DMS53 (cell line): ENCODE measurements at regions not wholly inside any gene's neighbourhood (a gene's known extent, or its start where the extent isn't known, plus 50 kb on each side); places are given as distances from the start of the nearest gene placed in this dataset.

ENCODE experiments used
- DNase-seq: peaks from one replicate; lab custom pipeline; 2025; lab: John Stamatoyannopoulos, UW

GRCh38 chr6:113092795-113093194, 745.7 kb downstream of the RFPL4B start:
- DNase-seq, result no peak

DNA sequence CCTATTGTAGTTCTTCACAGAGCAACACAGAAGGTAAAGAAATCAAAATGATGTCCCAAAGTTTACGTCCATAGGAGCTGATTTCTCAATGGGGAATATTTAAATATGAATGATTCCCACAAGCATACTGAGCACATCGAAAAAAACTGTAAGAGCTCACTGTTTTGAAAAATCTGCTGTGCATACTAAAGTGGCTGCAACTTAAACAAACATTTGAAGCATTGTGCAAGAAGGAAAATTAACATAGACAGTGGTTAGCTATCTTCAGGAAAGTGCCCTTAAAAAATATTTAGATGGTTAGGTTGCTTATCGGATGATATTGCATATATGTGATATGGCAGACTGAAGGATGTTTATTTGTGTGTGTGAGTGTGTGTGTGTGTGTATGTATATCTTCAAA, 747.6 kb downstream of the RFPL4B start:
- no peak for DNase-seq

DNA sequence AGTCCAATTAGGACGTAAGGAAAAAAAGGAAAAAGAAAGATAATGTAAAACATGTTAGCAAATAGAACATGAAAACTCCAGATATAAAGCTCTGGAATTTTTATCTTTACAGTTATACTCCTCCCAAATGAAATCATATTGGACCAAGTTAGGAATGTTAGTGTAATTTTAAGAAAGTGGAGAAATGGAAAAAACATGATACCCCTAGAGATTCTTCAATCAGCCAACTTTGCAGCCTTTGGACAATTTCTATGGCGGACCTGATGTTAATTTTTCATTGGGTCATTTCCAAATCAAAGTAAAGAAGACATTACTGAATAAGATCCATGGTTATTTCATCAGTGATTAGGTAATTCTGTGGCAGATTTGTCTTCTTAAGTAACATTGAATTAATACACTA, 748.7 kb downstream of the RFPL4B start:
- no peak for DNase-seq

DNA sequence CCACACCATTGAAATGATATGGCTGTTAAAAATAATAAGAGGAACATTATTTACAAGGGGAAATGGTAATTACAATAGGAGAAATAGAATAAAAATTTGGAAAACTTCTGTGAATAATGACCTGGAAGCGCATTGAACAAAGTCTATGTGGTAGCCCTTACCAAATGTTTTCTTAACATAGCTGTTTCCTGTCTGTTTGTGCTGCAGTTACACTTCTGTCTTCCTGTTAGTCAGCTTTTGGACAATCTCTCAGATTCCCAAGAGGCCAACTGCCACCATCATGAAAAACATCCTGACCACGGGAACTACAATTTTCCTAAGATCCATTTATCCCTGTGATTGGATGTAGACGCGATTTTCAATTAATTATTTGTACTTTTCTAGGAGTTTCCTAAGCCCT, 754.4 kb upstream of the MARCKS start:
- DNase-seq, result peak; percentile 6

- DNase-seq, result no peak
These were observed 753.3 kb upstream of the MARCKS start for GRCh38 chr6:113103634-113104361.

GRCh38 chr6:113104541-113104940, 752.6 kb upstream of the MARCKS start:
- no peak for DNase-seq

DNA sequence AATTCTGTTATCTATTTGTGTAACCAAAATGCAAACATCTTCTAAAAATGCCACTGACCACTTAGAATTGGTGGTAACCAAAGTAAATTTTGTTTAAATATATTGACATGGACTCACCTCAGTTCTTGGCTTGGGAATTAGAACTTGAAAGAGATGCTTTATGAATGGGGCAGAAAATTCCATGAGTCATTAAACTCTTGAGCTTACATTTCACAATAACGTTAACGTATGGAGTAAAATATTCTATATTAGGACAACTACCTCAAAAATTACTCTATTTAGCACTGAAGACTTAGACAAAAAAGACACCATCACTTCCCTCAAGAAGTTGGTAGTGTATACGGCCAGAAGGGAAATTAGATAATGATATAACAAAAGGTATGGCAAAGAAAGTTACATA, 752.2 kb upstream of the MARCKS start:
- no peak for DNase-seq

- no peak for DNase-seq
These were observed 746.9 kb upstream of the MARCKS start for GRCh38 chr6:113110211-113110610.

- DNase-seq, result no peak
These were observed 745.6 kb upstream of the MARCKS start for GRCh38 chr6:113111550-113111949.

GRCh38 chr6:113112086-113112485, 745.1 kb upstream of the MARCKS start:
- no peak for DNase-seq

GRCh38 chr6:113115196-113115595, 741.9 kb upstream of the MARCKS start:
- no peak for DNase-seq

DNA sequence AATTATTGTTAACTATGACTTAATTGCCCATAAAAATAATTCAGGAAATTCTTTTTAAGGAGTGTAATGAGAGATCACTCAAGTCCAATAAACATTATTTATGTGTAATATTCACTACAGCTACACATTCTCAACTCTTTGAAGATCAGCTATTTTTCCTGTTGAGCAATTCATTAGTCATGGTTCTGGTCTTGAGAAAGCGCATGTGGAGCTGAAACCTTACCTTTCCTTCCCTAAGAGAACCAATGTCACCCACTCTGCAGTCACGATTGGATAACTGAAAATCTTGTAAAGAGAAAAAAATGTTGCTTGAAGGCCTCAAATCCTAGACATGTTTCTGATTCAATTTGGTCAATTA, 736.9 kb upstream of the MARCKS start:
- DNase-seq, result no peak

- DNase-seq, result peak; percentile 12
These were observed 736.4 kb upstream of the MARCKS start for GRCh38 chr6:113120582-113121285.

DNA sequence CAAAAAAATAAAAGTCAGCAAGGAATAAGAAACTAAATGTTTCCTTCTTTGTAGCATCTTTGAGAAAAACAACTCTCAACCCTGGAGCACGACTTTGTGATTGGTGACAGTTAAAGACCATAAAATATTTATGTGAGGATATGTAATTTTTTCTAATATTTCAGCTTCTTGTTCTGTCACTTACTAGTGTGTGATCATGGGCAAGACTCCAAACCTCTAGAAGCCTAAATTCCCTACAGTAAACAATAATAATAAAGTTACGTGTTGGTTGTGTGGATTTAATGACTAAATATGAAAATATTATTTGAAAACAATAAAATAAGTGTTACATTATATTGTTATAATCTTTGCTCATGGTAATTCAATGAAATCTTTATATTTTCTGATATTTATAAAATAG, 735.6 kb upstream of the MARCKS start:
- DNase-seq, result no peak

DNA sequence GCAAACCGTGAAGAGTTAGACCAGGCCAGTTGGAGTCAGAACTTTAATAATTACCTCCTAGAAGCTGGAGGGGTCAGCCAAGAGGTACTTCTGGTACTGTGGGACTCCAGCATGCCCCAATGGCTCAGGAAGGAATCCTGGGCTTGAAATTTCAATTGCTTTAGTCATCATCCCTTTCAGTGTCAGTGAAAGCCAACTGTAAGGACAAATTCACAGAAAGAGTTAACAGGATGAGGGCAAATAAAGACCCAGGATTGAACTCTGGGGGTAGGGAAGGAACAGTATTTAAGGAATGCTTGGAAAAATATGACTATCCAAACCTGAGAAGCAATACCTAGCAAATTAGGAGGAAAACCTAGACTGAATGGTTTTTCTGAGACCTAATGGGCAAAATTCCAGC, 735.1 kb upstream of the MARCKS start:
- DNase-seq, result peak; percentile 29

- no peak for DNase-seq
These were observed 731.5 kb upstream of the MARCKS start for GRCh38 chr6:113125626-113126025.

DNA sequence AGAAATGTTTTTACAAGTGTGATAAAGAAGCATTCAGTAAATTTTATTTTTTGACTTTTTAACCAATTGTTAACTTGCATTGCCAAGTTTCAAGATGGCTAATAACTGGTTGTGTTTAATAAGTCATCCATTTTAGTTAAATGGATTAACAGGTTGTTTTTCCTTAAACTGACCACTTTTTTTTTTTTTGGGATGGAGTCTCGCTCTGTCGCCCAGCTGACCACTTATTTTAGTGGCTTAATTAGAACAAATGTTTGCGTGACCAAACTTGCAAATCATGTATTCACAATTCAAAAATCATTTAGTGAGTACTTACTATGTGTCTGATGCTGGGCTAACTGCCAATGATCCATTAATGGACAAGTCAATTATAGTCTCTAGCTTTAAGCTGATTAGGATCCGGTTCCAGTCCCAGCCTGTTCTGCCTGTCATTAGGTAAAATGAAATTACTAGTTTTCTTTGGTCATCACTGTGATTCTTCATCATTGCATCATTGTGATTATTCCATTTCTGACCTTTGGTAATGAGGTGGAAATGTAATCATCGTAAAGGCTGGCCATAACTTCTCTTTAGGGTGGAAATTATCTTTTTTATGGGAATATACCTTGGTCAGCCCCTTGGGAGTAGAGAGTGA, 729.2 kb upstream of the MARCKS start:
- no peak for DNase-seq

DNA sequence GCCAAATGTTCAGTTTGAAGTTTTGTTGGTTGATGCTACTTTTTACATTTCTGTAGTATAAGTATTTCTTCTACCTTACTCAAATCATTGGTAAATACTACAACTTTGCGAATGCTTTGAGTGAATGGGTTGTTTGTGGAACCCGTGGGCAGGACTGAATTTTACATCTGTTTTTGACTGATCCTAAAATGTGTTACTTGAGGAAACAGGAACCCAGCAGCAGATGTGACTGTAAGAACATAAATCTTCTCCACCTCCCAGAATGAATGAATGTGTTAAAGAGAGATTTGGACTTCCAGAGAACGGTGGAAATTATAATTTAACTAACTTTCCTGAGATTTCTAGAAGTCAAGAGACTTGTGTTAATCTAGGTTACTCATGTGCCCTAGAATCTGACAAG, 728.5 kb upstream of the MARCKS start:
- DNase-seq, result no peak

DNA sequence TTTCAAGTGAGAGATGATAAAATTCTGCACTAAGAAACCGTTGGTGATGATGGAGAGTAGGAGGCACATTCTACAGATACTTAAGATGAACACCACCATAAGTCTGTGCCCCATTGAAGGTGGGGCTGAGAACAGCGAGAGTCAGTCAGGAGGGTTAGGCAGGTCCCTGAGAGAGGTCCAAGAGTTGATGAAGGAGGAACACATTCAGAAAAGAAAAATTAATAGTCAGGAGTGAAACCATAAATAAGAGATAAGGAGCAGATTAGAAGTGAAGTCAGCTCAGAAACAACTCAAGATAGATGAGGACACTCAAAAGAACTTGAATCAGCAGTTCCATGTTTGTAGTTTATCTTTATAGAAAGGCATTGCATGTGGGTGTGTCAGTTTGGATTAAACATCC, 727.2 kb upstream of the MARCKS start:
- DNase-seq, result no peak

DNA sequence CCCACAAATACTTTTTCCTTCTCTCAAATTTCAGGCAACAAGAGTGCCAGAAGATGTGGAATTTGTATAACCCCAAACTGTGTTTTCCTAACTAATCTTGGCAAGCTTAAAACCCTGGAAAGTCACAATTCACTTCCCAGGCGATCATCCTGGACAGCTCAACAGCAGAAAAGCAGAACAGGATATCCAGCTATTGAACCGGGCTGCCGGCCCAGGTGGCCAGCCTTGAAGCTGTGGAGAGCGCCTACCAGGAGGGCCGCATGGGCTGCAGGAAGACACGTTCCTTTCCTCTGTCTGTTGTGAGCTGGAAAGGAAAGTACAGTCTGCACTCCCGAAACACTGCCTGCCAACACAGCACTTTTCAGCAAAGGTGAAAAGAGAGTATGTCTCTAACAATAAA, 719.7 kb upstream of the MARCKS start:
- DNase-seq, result no peak

DNA sequence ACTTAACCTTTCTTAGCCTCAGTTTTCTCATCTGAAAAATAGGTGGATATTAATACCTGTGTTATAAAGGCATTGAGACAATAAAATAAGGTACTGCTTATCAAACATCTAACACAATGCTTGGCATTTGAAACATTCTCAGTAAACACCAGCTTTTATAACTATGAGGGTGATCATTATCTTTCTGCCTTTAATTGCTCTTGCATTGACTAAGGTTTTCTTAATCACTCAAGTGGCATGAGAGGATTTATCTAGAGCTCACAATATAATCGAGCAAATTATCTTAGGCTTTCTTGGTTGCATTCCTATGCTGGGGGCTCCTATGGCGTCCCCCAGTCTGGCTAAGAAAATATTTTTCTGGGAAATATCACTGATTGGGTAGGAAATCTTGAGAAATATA, 716.4 kb upstream of the MARCKS start:
- no peak for DNase-seq

GRCh38 chr6:113141901-113142300, 715.2 kb upstream of the MARCKS start:
- no peak for DNase-seq

DNA sequence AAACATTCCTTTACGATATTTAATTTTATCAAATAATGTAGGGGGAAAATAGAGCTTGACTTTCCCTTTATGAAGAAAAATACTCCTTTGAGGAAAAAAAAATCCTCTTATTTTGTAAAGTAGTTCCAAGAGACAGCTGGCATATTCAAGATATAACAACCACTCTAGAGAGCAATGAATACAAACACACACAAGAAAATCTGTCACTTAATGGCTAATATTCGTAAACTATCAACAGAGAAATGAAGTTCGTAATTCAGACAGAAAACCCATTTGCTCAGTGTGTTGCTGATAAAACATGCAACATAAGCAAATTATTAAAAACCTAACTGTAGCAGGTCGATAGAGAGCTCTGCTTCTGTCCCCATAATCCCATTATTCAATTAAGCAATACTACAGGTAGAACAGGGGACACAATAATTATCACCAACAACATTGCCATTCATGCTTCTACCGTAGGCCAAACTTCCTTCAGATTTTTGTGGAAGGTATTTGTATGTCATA, 714.4 kb upstream of the MARCKS start:
- no peak for DNase-seq
